ENCODE measurements at regions not wholly inside any gene's neighbourhood (a gene's known extent, or its start where the extent isn't known, plus 50 kb on each side); places are given as distances from the start of the nearest gene placed in this dataset.

GRCh38 chr7:155202106-155202871, 95.4 kb upstream of the INSIG1 start:
- TF ChIP-seq, protein P1, sequence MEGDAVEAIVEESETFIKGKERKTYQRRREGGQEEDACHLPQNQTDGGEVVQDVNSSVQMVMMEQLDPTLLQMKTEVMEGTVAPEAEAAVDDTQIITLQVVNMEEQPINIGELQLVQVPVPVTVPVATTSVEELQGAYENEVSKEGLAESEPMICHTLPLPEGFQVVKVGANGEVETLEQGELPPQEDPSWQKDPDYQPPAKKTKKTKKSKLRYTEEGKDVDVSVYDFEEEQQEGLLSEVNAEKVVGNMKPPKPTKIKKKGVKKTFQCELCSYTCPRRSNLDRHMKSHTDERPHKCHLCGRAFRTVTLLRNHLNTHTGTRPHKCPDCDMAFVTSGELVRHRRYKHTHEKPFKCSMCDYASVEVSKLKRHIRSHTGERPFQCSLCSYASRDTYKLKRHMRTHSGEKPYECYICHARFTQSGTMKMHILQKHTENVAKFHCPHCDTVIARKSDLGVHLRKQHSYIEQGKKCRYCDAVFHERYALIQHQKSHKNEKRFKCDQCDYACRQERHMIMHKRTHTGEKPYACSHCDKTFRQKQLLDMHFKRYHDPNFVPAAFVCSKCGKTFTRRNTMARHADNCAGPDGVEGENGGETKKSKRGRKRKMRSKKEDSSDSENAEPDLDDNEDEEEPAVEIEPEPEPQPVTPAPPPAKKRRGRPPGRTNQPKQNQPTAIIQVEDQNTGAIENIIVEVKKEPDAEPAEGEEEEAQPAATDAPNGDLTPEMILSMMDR (IDR thresholded peaks at IDR 0.05): no peak
- TF ChIP-seq POLR2A (IDR thresholded peaks at IDR 0.05; ENCODE audit: low read depth) (no peak), EP300 (IDR thresholded peaks at IDR 0.05) (no peak), POLR2AphosphoS5 (IDR thresholded peaks at IDR 0.05) (no peak)
